GM10266 (cell line): ENCODE measurements at regions not wholly inside any gene's neighbourhood (a gene's known extent, or its start where the extent isn't known, plus 50 kb on each side); places are given as distances from the start of the nearest gene placed in this dataset.

Experiments
- DNase-seq: peaks from one replicate; pipeline ENCODE4 v3.0.0; 2012; ENCODE audit errors: extremely low spot score
- CTCF ChIP-seq: IDR thresholded peaks from 2 replicates; pipeline ENCODE4 v1.5.1; 2012; ENCODE audit warnings: mild to moderate bottlenecking, low read depth; ENCODE audit not compliant: control insufficient read depth, insufficient read depth; ENCODE audit errors: missing control alignments

GRCh38 chr21:43335119-43335518 is 91.8 kb downstream of the SIK1 start:
- TF ChIP-seq CTCF, result no peak
- no peak for DNase-seq

- no peak for TF ChIP-seq CTCF
- DNase-seq, result no peak
Observed at GRCh38 chr21:43334214-43334958, 92.5 kb downstream of the SIK1 start.

GRCh38 chr21:43333298-43334062 is 93.5 kb downstream of the SIK1 start:
- no peak for TF ChIP-seq CTCF
- no peak for DNase-seq

GRCh38 chr21:43332861-43333297 is 94.1 kb downstream of the SIK1 start:
- DNase-seq, result no peak

GRCh38 chr21:43331962-43332828 is 94.7 kb downstream of the SIK1 start:
- no peak for TF ChIP-seq CTCF
- DNase-seq, result no peak

More at GRCh38 chr21:43332861-43333297, 94.1 kb downstream of the SIK1 start:
- no peak for TF ChIP-seq CTCF

- TF ChIP-seq CTCF, result no peak
- no peak for DNase-seq
Observed at GRCh38 chr21:43331111-43331961, 95.6 kb downstream of the SIK1 start.
